PC-3 (cell line): ENCODE measurements at regions not wholly inside any gene's neighbourhood (a gene's known extent, or its start where the extent isn't known, plus 50 kb on each side); places are given as distances from the start of the nearest gene placed in this dataset.

ENCODE experiments used
- ATAC-seq: fragments of 200-7000 bp; cut with Tn5 transposase; 2 replicates; pipeline ENCODE4 v1.9.1; 2020; ENCODE audit warnings: mild to moderate bottlenecking, moderate library complexity
- BruUV-seq: library from RNA; stranded (reverse); fragments of 400-500 nt; replicated peaks from 2 replicates; lab custom pipeline; 2021; lab: Mats Ljungman, UMichigan
- CTCF ChIA-PET: fragments of 300-600 bp; sonication (Branson Sonifier 250); formaldehyde crosslinking; loops from one replicate; lab custom pipeline; 2022; ENCODE audit warnings: antibody characterized with exemption; lab: Charles Lee
- POLR2A ChIA-PET: fragments of 300-600 bp; sonication (Branson Sonifier 250); formaldehyde crosslinking; loops from one replicate; lab custom pipeline; 2022; ENCODE audit warnings: antibody characterized with exemption; ENCODE audit not compliant: unreplicated experiment; lab: Charles Lee
- DNase-seq: peaks from one replicate; pipeline ENCODE4 v3.0.0-alpha.2; 2015
- H2AFZ ChIP-seq: fragments of 300-600 bp; sonication (generic); 2 replicates; pipeline ENCODE4 v1.6.0; 2016; ENCODE audit warnings: antibody characterized with exemption, low read length
- H3F3A ChIP-seq: fragments of 300-600 bp; sonication (generic); one replicate; pipeline ENCODE4 v1.6.0; 2017; ENCODE audit warnings: antibody characterized with exemption, low read length, control low read depth, mild to moderate bottlenecking; ENCODE audit not compliant: unreplicated experiment
- H3K27ac ChIP-seq: fragments of 300-600 bp; sonication (generic); 2 replicates; pipeline ENCODE4 v1.5.1; 2016; ENCODE audit warnings: mild to moderate bottlenecking, low read length
- H3K27me3 ChIP-seq: fragments of 300-600 bp; sonication (generic); 2 replicates; pipeline ENCODE4 v1.6.1; 2016; ENCODE audit warnings: low read length, mixed read lengths
- H3K36me3 ChIP-seq: fragments of 300-600 bp; sonication (generic); 2 replicates; pipeline ENCODE4 v1.6.1; 2016; ENCODE audit warnings: low read depth, mixed run types, low read length, mixed read lengths
- H3K4me1 ChIP-seq: fragments of 300-600 bp; sonication (generic); 2 replicates; pipeline ENCODE4 v1.5.1; 2016; ENCODE audit warnings: low read length; ENCODE audit not compliant: insufficient read depth
- H3K4me2 ChIP-seq: fragments of 300-600 bp; sonication (generic); 2 replicates; pipeline ENCODE4 v1.6.0; 2016; ENCODE audit warnings: low read length
- H3K4me3 ChIP-seq: fragments of 300-600 bp; sonication (generic); 2 replicates; pipeline ENCODE4 v1.5.1; 2016; ENCODE audit warnings: mild to moderate bottlenecking, low read length, mixed read lengths
- H3K79me2 ChIP-seq: fragments of 300-600 bp; sonication (generic); 2 replicates; pipeline ENCODE4 v1.6.1; 2017; ENCODE audit warnings: low read length, mixed read lengths
- H3K9ac ChIP-seq: fragments of 300-600 bp; sonication (generic); 2 replicates; pipeline ENCODE4 v1.6.0; 2016; ENCODE audit warnings: mild to moderate bottlenecking, low read length
- H3K9me2 ChIP-seq: fragments of 300-600 bp; sonication (generic); replicated peaks from 2 replicates; pipeline ENCODE4 v1.6.1; 2016; ENCODE audit warnings: mixed run types, low read length, mixed read lengths
- H3K9me3 ChIP-seq: fragments of 300-600 bp; sonication (generic); 2 replicates; pipeline ENCODE4 v1.6.1; 2016; ENCODE audit warnings: low read length, mixed read lengths
- H4K20me1 ChIP-seq: fragments of 300-600 bp; sonication (generic); 2 replicates; pipeline ENCODE4 v1.6.1; 2016; ENCODE audit warnings: low read length, mixed read lengths
- EZH2 ChIP-seq: fragments of 300-600 bp; sonication (generic); IDR thresholded peaks from one replicate; pipeline ENCODE4 v1.6.1; 2017; ENCODE audit warnings: antibody characterized with exemption, mild to moderate bottlenecking, low read length; ENCODE audit not compliant: unreplicated experiment
- EZH2phosphoT487 ChIP-seq: fragments of 300-600 bp; sonication (generic); IDR thresholded peaks from 2 replicates; pipeline ENCODE4 v1.6.1; 2018; ENCODE audit warnings: mild to moderate bottlenecking, antibody characterized with exemption, low read length, borderline replicate concordance
- intact Hi-C: fragments of 100-400 bp; cut with micrococcal nuclease; formaldehyde crosslinking; loops from 2 replicates; pipeline ENCODE4 v1.9.0; 2023
- TF ChIP-seq, protein P1 (sequence below): fragments of 300-600 bp; sonication (generic); conservative IDR thresholded peaks from 2 replicates; pipeline ENCODE4 v1.5.1; 2017; ENCODE audit warnings: antibody characterized with exemption, low read depth, mild to moderate bottlenecking, low read length

DNA sequence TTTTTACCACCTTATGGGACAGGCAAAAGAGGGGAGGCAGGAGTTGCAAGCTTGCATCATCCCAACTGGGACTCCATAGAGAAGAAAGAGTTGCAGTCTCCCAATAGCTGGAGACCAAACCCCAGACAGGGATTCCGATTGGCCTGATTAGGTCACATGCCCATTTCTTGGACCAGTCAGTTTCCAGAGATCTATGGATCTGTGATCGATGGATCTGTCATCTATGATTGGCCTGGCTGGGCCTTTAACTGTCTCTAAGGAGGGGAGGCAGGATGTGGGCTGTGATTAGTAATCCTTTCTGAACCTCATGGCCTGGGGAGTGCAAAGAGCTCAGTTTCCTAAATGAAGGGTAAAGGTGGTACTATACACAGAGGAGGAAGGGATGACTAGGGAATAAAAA lies 252.1 kb downstream of the MATN1 start:
- no peaks in the 10 kb centered on the region for H3K36me3 ChIP-seq
- H3K9me3 ChIP-seq, result no peaks in the 10 kb centered on the region
- no peaks in the 10 kb centered on the region for H4K20me1 ChIP-seq
- H3K4me1 ChIP-seq, result no peaks in the 10 kb centered on the region
- ChIA-PET POLR2A (no interaction called here), CTCF (no interaction called here)
- DNase-seq (no peak), ATAC-seq (no peak)
- no peaks in the 10 kb centered on the region for H3K79me2 ChIP-seq
- no peak overlapping the region for H3K9ac ChIP-seq
- no TSS peak for BruUV-seq
- H3F3A ChIP-seq, result no peaks in the 10 kb centered on the region
- intact Hi-C loops, result no loop called here
- TF ChIP-seq EZH2phosphoT487, result no peak
- TF ChIP-seq, protein P1, sequence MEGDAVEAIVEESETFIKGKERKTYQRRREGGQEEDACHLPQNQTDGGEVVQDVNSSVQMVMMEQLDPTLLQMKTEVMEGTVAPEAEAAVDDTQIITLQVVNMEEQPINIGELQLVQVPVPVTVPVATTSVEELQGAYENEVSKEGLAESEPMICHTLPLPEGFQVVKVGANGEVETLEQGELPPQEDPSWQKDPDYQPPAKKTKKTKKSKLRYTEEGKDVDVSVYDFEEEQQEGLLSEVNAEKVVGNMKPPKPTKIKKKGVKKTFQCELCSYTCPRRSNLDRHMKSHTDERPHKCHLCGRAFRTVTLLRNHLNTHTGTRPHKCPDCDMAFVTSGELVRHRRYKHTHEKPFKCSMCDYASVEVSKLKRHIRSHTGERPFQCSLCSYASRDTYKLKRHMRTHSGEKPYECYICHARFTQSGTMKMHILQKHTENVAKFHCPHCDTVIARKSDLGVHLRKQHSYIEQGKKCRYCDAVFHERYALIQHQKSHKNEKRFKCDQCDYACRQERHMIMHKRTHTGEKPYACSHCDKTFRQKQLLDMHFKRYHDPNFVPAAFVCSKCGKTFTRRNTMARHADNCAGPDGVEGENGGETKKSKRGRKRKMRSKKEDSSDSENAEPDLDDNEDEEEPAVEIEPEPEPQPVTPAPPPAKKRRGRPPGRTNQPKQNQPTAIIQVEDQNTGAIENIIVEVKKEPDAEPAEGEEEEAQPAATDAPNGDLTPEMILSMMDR, result no peak
- TF ChIP-seq EZH2, result no peak
- H3K27ac ChIP-seq, result no peak overlapping the region
- no peak overlapping the region for H3K4me2 ChIP-seq
- no peaks in the 10 kb centered on the region; the same call in 1 of the 2 replicates for H3K27me3 ChIP-seq
- no peaks in the 10 kb centered on the region for H3K9me2 ChIP-seq
- no peak overlapping the region for H2AFZ ChIP-seq
- no peak overlapping the region for H3K4me3 ChIP-seq

DNA sequence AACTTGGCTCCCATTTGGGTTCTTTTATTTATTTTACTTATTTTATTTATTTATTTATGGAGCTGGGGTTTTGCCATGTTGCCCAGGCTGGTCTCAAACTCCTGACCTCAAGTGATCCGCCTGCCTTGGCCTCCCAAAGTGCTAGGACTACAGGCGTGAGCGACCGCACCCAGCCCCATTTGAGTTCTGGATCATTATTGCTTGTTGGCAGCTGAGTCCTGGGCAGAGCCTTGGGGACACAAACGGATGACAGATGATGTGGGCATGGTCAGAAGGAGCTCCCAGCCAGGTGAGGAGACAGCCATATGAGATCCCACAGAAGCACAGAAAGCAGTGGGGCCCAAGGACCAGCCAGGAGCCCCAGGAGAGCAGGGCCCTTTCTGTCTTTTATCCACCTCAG lies 254.0 kb downstream of the MATN1 start:
- Histone ChIP-seq H3F3A (no peaks in the 10 kb centered on the region), H4K20me1 (no peaks in the 10 kb centered on the region), H3K4me2 (no peak overlapping the region), H3K9ac (no peak overlapping the region), H3K9me3 (no peaks in the 10 kb centered on the region), H3K79me2 (no peaks in the 10 kb centered on the region), H3K4me1 (no peaks in the 10 kb centered on the region), H3K36me3 (no peaks in the 10 kb centered on the region), H3K9me2 (no peaks in the 10 kb centered on the region), H3K27me3 (no peaks in the 10 kb centered on the region; the same call in 1 of the 2 replicates), H3K27ac (no peak overlapping the region), H2AFZ (no peak overlapping the region), H3K4me3 (no peak overlapping the region)
- no peak for ATAC-seq
- ChIA-PET CTCF (no interaction called here), POLR2A (no interaction called here)
- TF ChIP-seq, protein P1, result no peak
- TF ChIP-seq EZH2phosphoT487, result no peak
- BruUV-seq, result no TSS peak
- intact Hi-C loops, result no loop called here
- DNase-seq, result no peak

DNA sequence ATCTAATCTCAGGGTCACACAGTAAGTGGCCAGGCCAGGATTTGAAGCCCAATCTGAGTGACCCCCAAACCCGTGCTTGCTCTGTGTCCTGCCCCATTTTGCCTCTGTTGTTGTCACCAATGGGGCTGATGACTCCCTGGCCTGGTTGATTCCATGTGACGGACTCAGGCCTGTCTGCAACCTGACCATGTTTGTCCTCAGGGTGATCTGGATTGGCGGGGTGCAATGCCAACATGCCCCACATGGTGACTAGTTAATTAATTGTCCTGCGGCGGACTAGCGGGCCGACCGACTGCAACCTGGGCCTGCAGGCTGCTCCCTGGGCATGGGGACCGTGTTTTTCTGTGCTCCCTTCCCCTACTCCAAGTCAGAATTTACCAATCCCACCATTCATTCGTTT lies 256.3 kb downstream of the MATN1 start:
- Histone ChIP-seq H3K27ac (no peak overlapping the region), H3K27me3 (no peaks in the 10 kb centered on the region), H3K36me3 (no peaks in the 10 kb centered on the region), H3K4me2 (no peak overlapping the region), H2AFZ (no peak overlapping the region), H3K79me2 (no peaks in the 10 kb centered on the region), H3K9me2 (no peaks in the 10 kb centered on the region), H4K20me1 (no peaks in the 10 kb centered on the region), H3K9me3 (no peaks in the 10 kb centered on the region), H3K9ac (no peak overlapping the region), H3K4me3 (no peak overlapping the region), H3F3A (no peaks in the 10 kb centered on the region), H3K4me1 (no peaks in the 10 kb centered on the region)
- CTCF ChIA-PET, result no interaction called here
- TF ChIP-seq, protein P1, result no peak
- no peak for TF ChIP-seq EZH2phosphoT487
- TF ChIP-seq EZH2, result no peak
- no peak for ATAC-seq
- intact Hi-C loops, result no loop called here
- BruUV-seq, result no TSS peak
- DNase-seq, result no peak
- POLR2A ChIA-PET, result no interaction called here
